Peyer's patch (tissue), 4 donors: ENCODE measurements at regions not wholly inside any gene's neighbourhood (a gene's known extent, or its start where the extent isn't known, plus 50 kb on each side); places are given as distances from the start of the nearest gene placed in this dataset.

Source experiments
- DNase-seq, 3 donors: peaks; one replicate each; pipeline ENCODE4 v3.0.0-alpha.2; 2017 to 2019
- H3K27ac ChIP-seq, 4 donors: fragments of 200-600 bp; sonication (generic); one replicate each; pipeline ENCODE4 v1.5.1; 2016 to 2019
- H3K27me3 ChIP-seq, 2 donors: fragments of 200-600 bp; sonication (generic); one replicate each; pipeline ENCODE4 v1.5.1; 2019
- H3K36me3 ChIP-seq, 3 donors: fragments of 200-600 bp; sonication (generic); one replicate each; pipeline ENCODE4 v1.5.1; 2016 to 2019
- H3K4me1 ChIP-seq, 4 donors: fragments of 200-600 bp; sonication (generic); one replicate each; pipeline ENCODE4 v1.5.1; 2016 to 2019
- H3K4me3 ChIP-seq, 4 donors: fragments of 200-600 bp; sonication (generic); 1 replicate in 3 of 4; 2 replicates in 1 of 4; pipeline ENCODE4 v1.5.1; 2016 to 2019; ENCODE audit warnings: mild to moderate bottlenecking in 1 of 4
- H3K9me3 ChIP-seq, 4 donors: fragments of 200-600 bp; sonication (generic); one replicate each; pipeline ENCODE4 v1.5.1; 2016 to 2019; ENCODE audit warnings: mild to moderate bottlenecking in 1 of 4
- CTCF ChIP-seq, 6 experiments: fragments of 450-650 bp in 4 of 6; fragments of 200-600 bp in 2 of 6; sonication (generic) in 1 of 6; IDR thresholded peaks; one replicate each; pipeline ENCODE4 v1.5.1; 2017 to 2019; ENCODE audit warnings: antibody characterized with exemption in 6 of 6, mild to moderate bottlenecking in 3 of 6, moderate library complexity in 1 of 6
- POLR2A ChIP-seq, 2 donors: fragments of 450-650 bp; IDR thresholded peaks; one replicate each; pipeline ENCODE4 v1.5.1; 2017; ENCODE audit warnings: antibody characterized with exemption in 2 of 2, mild to moderate bottlenecking in 2 of 2, moderate library complexity in 2 of 2

GRCh38 chr6:23330632-23331031 is 761.3 kb downstream of the HDGFL1 start:
- no peak for TF ChIP-seq POLR2A (IDR thresholded peaks at IDR 0.05)

GRCh38 chr6:23334360-23334759 is 765.0 kb downstream of the HDGFL1 start:
- Histone ChIP-seq H3K9me3 (no peaks in the 10 kb centered on the region), H3K4me3 (no peak overlapping the region), H3K4me1 (no peaks in the 10 kb centered on the region), H3K27ac (no peak overlapping the region), H3K36me3 (no peaks in the 10 kb centered on the region), H3K27me3 (no peaks in the 10 kb centered on the region)
- TF ChIP-seq POLR2A (IDR thresholded peaks at IDR 0.05) (no peak), CTCF (IDR thresholded peaks at IDR 0.05) (no peak)
- no peak for DNase-seq

More at GRCh38 chr6:23330632-23331031, 761.3 kb downstream of the HDGFL1 start:
- DNase-seq: no peak
- H3K4me1 ChIP-seq: no peaks in the 10 kb centered on the region
- H3K36me3 ChIP-seq: no peaks in the 10 kb centered on the region
- no peaks in the 10 kb centered on the region for H3K27me3 ChIP-seq
- H3K9me3 ChIP-seq: no peaks in the 10 kb centered on the region
- no peak overlapping the region for H3K4me3 ChIP-seq
- H3K27ac ChIP-seq: no peak overlapping the region

GRCh38 chr6:23335894-23336293 is 766.5 kb downstream of the HDGFL1 start:
- Histone ChIP-seq H3K27me3 (no peaks in the 10 kb centered on the region), H3K4me1 (no peaks in the 10 kb centered on the region), H3K4me3 (no peak overlapping the region), H3K9me3 (no peaks in the 10 kb centered on the region), H3K27ac (no peak overlapping the region), H3K36me3 (no peaks in the 10 kb centered on the region)
- DNase-seq: no peak
- TF ChIP-seq POLR2A (IDR thresholded peaks at IDR 0.05) (no peak), CTCF (IDR thresholded peaks at IDR 0.05) (no peak)

- Histone ChIP-seq H3K36me3 (no peaks in the 10 kb centered on the region), H3K27ac (no peak overlapping the region), H3K27me3 (no peaks in the 10 kb centered on the region), H3K4me3 (no peak overlapping the region), H3K9me3 (no peaks in the 10 kb centered on the region), H3K4me1 (no peaks in the 10 kb centered on the region)
- TF ChIP-seq CTCF (IDR thresholded peaks at IDR 0.05) (no peak), POLR2A (IDR thresholded peaks at IDR 0.05) (no peak)
- DNase-seq: no peak
Measured at GRCh38 chr6:23339268-23339667, 769.9 kb downstream of the HDGFL1 start.

- H3K27ac ChIP-seq: no peak overlapping the region
Measured at GRCh38 chr6:23340271-23340670, 770.9 kb downstream of the HDGFL1 start.

More at GRCh38 chr6:23340271-23340670, 770.9 kb downstream of the HDGFL1 start:
- Histone ChIP-seq H3K9me3 (no peaks in the 10 kb centered on the region), H3K4me3 (no peak overlapping the region), H3K4me1 (no peaks in the 10 kb centered on the region), H3K36me3 (no peaks in the 10 kb centered on the region), H3K27me3 (no peaks in the 10 kb centered on the region)
- no peak for TF ChIP-seq CTCF (IDR thresholded peaks at IDR 0.05)
- no peak for TF ChIP-seq POLR2A (IDR thresholded peaks at IDR 0.05)
- DNase-seq: no peak
